ENCODE measurements at regions not wholly inside any gene's neighbourhood (a gene's known extent, or its start where the extent isn't known, plus 50 kb on each side); places are given as distances from the start of the nearest gene placed in this dataset.

GRCh38 chr5:40429258-40430100 is 250.2 kb upstream of the PTGER4 start:
- TF ChIP-seq CTCF (conservative IDR thresholded peaks at IDR 0.05) (no peak), ZFX (IDR thresholded peaks at IDR 0.05) (no peak)
